Smooth muscle cell (in vitro differentiated cells): ENCODE measurements at regions not wholly inside any gene's neighbourhood (a gene's known extent, or its start where the extent isn't known, plus 50 kb on each side); places are given as distances from the start of the nearest gene placed in this dataset.

ENCODE experiments used
- DNase-seq: peaks from one replicate; lab custom pipeline; 2025; ENCODE audit not compliant: unreplicated experiment; lab: John Stamatoyannopoulos, UW
- H2AFZ ChIP-seq: fragments of 200-600 bp; sonication (generic); 2 replicates; pipeline ENCODE4 v1.6.0; 2016; ENCODE audit warnings: antibody characterized with exemption, low read depth, mild to moderate bottlenecking
- H3F3A ChIP-seq: fragments of 200-600 bp; sonication (generic); 2 replicates; pipeline ENCODE4 v1.6.0; 2017; ENCODE audit warnings: antibody characterized with exemption, low read depth
- H3K27ac ChIP-seq: fragments of 200-600 bp; sonication (generic); 2 replicates; pipeline ENCODE4 v1.5.1; 2016; ENCODE audit warnings: low read depth, mild to moderate bottlenecking
- H3K27me3 ChIP-seq: fragments of 200-600 bp; sonication (generic); 2 replicates; pipeline ENCODE4 v1.6.1; 2016; ENCODE audit warnings: low read depth, mild to moderate bottlenecking
- H3K36me3 ChIP-seq: fragments of 200-600 bp; sonication (generic); 2 replicates; pipeline ENCODE4 v1.5.1; 2016; ENCODE audit warnings: low read depth
- H3K4me1 ChIP-seq: fragments of 200-600 bp; sonication (generic); 2 replicates; pipeline ENCODE4 v1.5.1; 2016; ENCODE audit warnings: low read depth
- H3K4me2 ChIP-seq: fragments of 200-600 bp; sonication (generic); 2 replicates; pipeline ENCODE4 v1.6.0; 2016; ENCODE audit warnings: mild to moderate bottlenecking
- H3K4me3 ChIP-seq: fragments of 200-600 bp; sonication (generic); 2 replicates; pipeline ENCODE4 v1.5.1; 2016; ENCODE audit warnings: mild to moderate bottlenecking
- H3K79me2 ChIP-seq: fragments of 200-600 bp; sonication (generic); 2 replicates; pipeline ENCODE4 v1.6.0; 2016; ENCODE audit warnings: low read depth, mild to moderate bottlenecking
- H3K9ac ChIP-seq: fragments of 200-600 bp; sonication (generic); 2 replicates; pipeline ENCODE4 v1.6.0; 2016; ENCODE audit warnings: low read depth
- H3K9me3 ChIP-seq: fragments of 200-600 bp; sonication (generic); replicated peaks from 2 replicates; pipeline ENCODE4 v1.5.1; 2016; ENCODE audit warnings: low read depth
- H4K20me1 ChIP-seq: fragments of 200-600 bp; sonication (generic); 2 replicates; pipeline ENCODE4 v1.6.0; 2016; ENCODE audit warnings: low read depth
- CTCF ChIP-seq: fragments of 200-600 bp; sonication (generic); IDR thresholded peaks from 2 replicates; pipeline ENCODE4 v1.5.1; 2017; ENCODE audit warnings: borderline replicate concordance, mild to moderate bottlenecking, antibody characterized with exemption; ENCODE audit not compliant: insufficient read depth, poor library complexity, severe bottlenecking
- WGBS: methylation state at CpG from one replicate; pipeline ENCODE4 v1.1.7; 2016; ENCODE audit warnings: low lambda C conversion rate; 5-methylcytosine and 5-hydroxymethylcytosine counted together

- no peaks in the 10 kb centered on the region for H3K4me1 ChIP-seq
- H3K9me3 ChIP-seq: no peaks in the 10 kb centered on the region
- H3K27me3 ChIP-seq: no peaks in the 10 kb centered on the region
- H3K4me3 ChIP-seq: no peak overlapping the region
- WGBS: 75% methylated on average over 6 of the region's 6 CpGs
- no peak overlapping the region for H2AFZ ChIP-seq
- DNase-seq: no peak
- H3K4me2 ChIP-seq: no peak overlapping the region
- no peak overlapping the region for H3K9ac ChIP-seq
- no peaks in the 10 kb centered on the region for H3F3A ChIP-seq
- H3K79me2 ChIP-seq: no peaks in the 10 kb centered on the region
- H4K20me1 ChIP-seq: no peaks in the 10 kb centered on the region
- no peak for TF ChIP-seq CTCF
- H3K27ac ChIP-seq: no peak overlapping the region
- H3K36me3 ChIP-seq: no peaks in the 10 kb centered on the region
These were observed 265.4 kb downstream of the SKIDA1 start for GRCh38 chr10:21260066-21260465.

- H3K79me2 ChIP-seq: no peaks in the 10 kb centered on the region
- no peak overlapping the region for H2AFZ ChIP-seq
- H3K9me3 ChIP-seq: no peaks in the 10 kb centered on the region
- no peaks in the 10 kb centered on the region for H3K4me1 ChIP-seq
- no peak for TF ChIP-seq CTCF
- H4K20me1 ChIP-seq: no peaks in the 10 kb centered on the region
- H3K4me3 ChIP-seq: no peak overlapping the region
- H3K4me2 ChIP-seq: no peak overlapping the region
- no peaks in the 10 kb centered on the region for H3K36me3 ChIP-seq
- no peaks in the 10 kb centered on the region for H3K27me3 ChIP-seq
- WGBS: 29% methylated on average over 2 of the region's 2 CpGs
- H3K9ac ChIP-seq: no peak overlapping the region
- DNase-seq: no peak
- H3K27ac ChIP-seq: no peak overlapping the region
- no peaks in the 10 kb centered on the region for H3F3A ChIP-seq
These were observed 267.6 kb downstream of the SKIDA1 start for GRCh38 chr10:21257919-21258318.

- no peaks in the 10 kb centered on the region for H3K9me3 ChIP-seq
- DNase-seq: no peak
- no peaks in the 10 kb centered on the region for H3K27me3 ChIP-seq
- H3K36me3 ChIP-seq: no peaks in the 10 kb centered on the region
- H4K20me1 ChIP-seq: no peaks in the 10 kb centered on the region
- H3K4me3 ChIP-seq: no peak overlapping the region
- no peaks in the 10 kb centered on the region for H3F3A ChIP-seq
- no peaks in the 10 kb centered on the region for H3K79me2 ChIP-seq
- no peak overlapping the region for H2AFZ ChIP-seq
- no peak overlapping the region for H3K4me2 ChIP-seq
- no peaks in the 10 kb centered on the region for H3K4me1 ChIP-seq
- no peak overlapping the region for H3K27ac ChIP-seq
- 51% methylated on average over 2 of the region's 2 CpGs for WGBS
- no peak overlapping the region for H3K9ac ChIP-seq
- no peak for TF ChIP-seq CTCF
These were observed 268.3 kb downstream of the SKIDA1 start for GRCh38 chr10:21257191-21257590.

- no peak for TF ChIP-seq CTCF
- Histone ChIP-seq H3K27me3 (no peaks in the 10 kb centered on the region), H3K4me2 (no peak overlapping the region), H3K27ac (no peak overlapping the region), H3K9ac (no peak overlapping the region), H3K4me1 (no peaks in the 10 kb centered on the region), H4K20me1 (no peaks in the 10 kb centered on the region), H3K4me3 (no peak overlapping the region), H3K79me2 (no peaks in the 10 kb centered on the region), H3K36me3 (no peaks in the 10 kb centered on the region), H2AFZ (no peak overlapping the region), H3F3A (no peaks in the 10 kb centered on the region), H3K9me3 (no peaks in the 10 kb centered on the region)
- WGBS: 100% methylated on average over 1 of the region's 1 CpG
- no peak for DNase-seq
These were observed 276.0 kb downstream of the SKIDA1 start for GRCh38 chr10:21249435-21249834.
